H1 (cell line): ENCODE measurements at regions not wholly inside any gene's neighbourhood (a gene's known extent, or its start where the extent isn't known, plus 50 kb on each side); places are given as distances from the start of the nearest gene placed in this dataset.

Experiments
- CTCF ChIA-PET: fragments of 300-600 bp; sonication (Branson Sonifier 250); formaldehyde crosslinking; loops from one replicate; lab custom pipeline; 2021; ENCODE audit not compliant: partially characterized antibody; lab: Charles Lee
- POLR2A ChIA-PET: fragments of 300-600 bp; sonication (Branson Sonifier 250); formaldehyde crosslinking; loops from one replicate; lab custom pipeline; 2021; ENCODE audit warnings: inconsistent platforms; ENCODE audit not compliant: partially characterized antibody; lab: Charles Lee
- DNase-seq, 2 experiments: peaks; one replicate each; pipeline versions ENCODE4 v3.0.0 to v3.0.0-alpha.2; 2010 to 2022; ENCODE audit warnings: low spot score in 2 of 2, low read depth in 1 of 2, mixed read lengths in 1 of 2
- FAIRE-seq: peaks from 2 replicates; lab custom pipeline; 2011; peaks lifted over from hg19 to GRCh38; lab: Jason Lieb, UNC
- H2AFZ ChIP-seq: 2 replicates; pipeline ENCODE4 v1.8.1; 2012; ENCODE audit warnings: low read length, inconsistent platforms
- H2AK5ac ChIP-seq: 2 replicates; pipeline ENCODE4 v1.6.1; 2013; ENCODE audit warnings: low read depth, low read length
- H2BK120ac ChIP-seq: replicated peaks from 2 replicates; pipeline ENCODE3; 2013; ENCODE audit warnings: low read depth, low read length, inconsistent platforms
- H2BK12ac ChIP-seq: 2 replicates; pipeline ENCODE4 v1.6.1; 2013; ENCODE audit warnings: low read depth, low read length
- H2BK15ac ChIP-seq: 2 replicates; pipeline ENCODE4 v1.6.1; 2013; ENCODE audit warnings: low read length
- H2BK20ac ChIP-seq: 2 replicates; pipeline ENCODE4 v1.6.1; 2013; ENCODE audit warnings: low read length
- H2BK5ac ChIP-seq: 2 replicates; pipeline ENCODE4 v1.6.1; 2013; ENCODE audit warnings: low read depth, low read length
- H3K14ac ChIP-seq: 2 replicates; pipeline ENCODE4 v1.6.1; 2013; ENCODE audit warnings: inconsistent platforms; ENCODE audit not compliant: insufficient read length
- H3K18ac ChIP-seq: 2 replicates; pipeline ENCODE4 v1.6.1; 2013; ENCODE audit warnings: low read length; ENCODE audit errors: extremely low read depth
- H3K23ac ChIP-seq: 2 replicates; pipeline ENCODE4 v1.6.1; 2013; ENCODE audit warnings: inconsistent platforms; ENCODE audit not compliant: insufficient read length
- H3K23me2 ChIP-seq: 2 replicates; pipeline ENCODE4 v1.6.1; 2013; ENCODE audit warnings: low read depth, low read length
- H3K27ac ChIP-seq: 2 replicates; pipeline ENCODE4 v1.6.1; 2011; ENCODE audit warnings: low read depth, low read length, inconsistent platforms
- H3K27me3 ChIP-seq, 4 experiments: replicated peaks in 1 of 4; 1 replicate in 1 of 4; 2 replicates in 3 of 4; pipeline versions ENCODE4 v1.6.1 to v1.8.1; 2011 to 2013; ENCODE audit warnings: low read length in 3 of 4, mild to moderate bottlenecking in 3 of 4, inconsistent platforms in 2 of 4, mixed read lengths in 2 of 4, moderate library complexity in 1 of 4; ENCODE audit not compliant: control insufficient read depth in 3 of 4, insufficient read depth in 3 of 4; ENCODE audit errors: extremely low read depth in 1 of 4
- H3K36me3 ChIP-seq, 4 experiments: 2 replicates each; pipeline versions ENCODE4 v1.6.1 to v1.8.1; 2011 to 2013; ENCODE audit warnings: mild to moderate bottlenecking in 4 of 4, low read length in 3 of 4, moderate library complexity in 2 of 4, control low read depth in 1 of 4, inconsistent platforms in 1 of 4; ENCODE audit not compliant: insufficient read depth in 4 of 4, control insufficient read depth in 2 of 4
- H3K4ac ChIP-seq: replicated peaks from 2 replicates; pipeline ENCODE3; 2013; ENCODE audit warnings: low read length, low read depth, mixed read lengths, inconsistent platforms; ENCODE audit not compliant: insufficient read length
- H3K4me1 ChIP-seq, 4 experiments: replicated peaks in 1 of 4; 1 replicate in 1 of 4; 2 replicates in 3 of 4; pipeline versions ENCODE4 v1.6.1 to v1.8.1; 2011 to 2013; ENCODE audit warnings: low read length in 3 of 4, inconsistent platforms in 2 of 4, mixed read lengths in 1 of 4; ENCODE audit not compliant: insufficient read depth in 4 of 4, control insufficient read depth in 3 of 4
- H3K4me2 ChIP-seq, 2 experiments: 2 replicates each; pipeline versions ENCODE4 v1.6.1 to v1.8.1; 2011 to 2013; ENCODE audit warnings: low read depth in 2 of 2, low read length in 2 of 2, control low read depth in 1 of 2, inconsistent platforms in 1 of 2, mild to moderate bottlenecking in 1 of 2; ENCODE audit not compliant: insufficient read depth in 1 of 2
- H3K4me3 ChIP-seq, 4 experiments: fragments of 200-600, 300-600 bp in 1 of 4; sonication (generic), shearing (Covaris generic), sonication (Bioruptor Twin) in 1 of 4; 2 replicates each; pipeline versions ENCODE4 v1.5.1 to v1.8.1; 2011 to 2016; ENCODE audit warnings: low read length in 4 of 4, low read depth in 3 of 4, control low read depth in 2 of 4, inconsistent platforms in 2 of 4, mild to moderate bottlenecking in 2 of 4, mixed read lengths in 1 of 4, moderate library complexity in 1 of 4; ENCODE audit not compliant: insufficient read depth in 2 of 4; ENCODE audit errors: extremely low read depth in 1 of 4
- H3K56ac ChIP-seq: replicated peaks from 2 replicates; pipeline ENCODE3; 2013; ENCODE audit warnings: low read depth, mild to moderate bottlenecking, mixed read lengths, low read length, inconsistent platforms; ENCODE audit not compliant: insufficient read length
- H3K79me1 ChIP-seq: 2 replicates; pipeline ENCODE4 v1.6.1; 2013; ENCODE audit warnings: low read depth, low read length, control low read depth
- H3K79me2 ChIP-seq, 2 experiments: 2 replicates each; pipeline versions ENCODE4 v1.6.1 to v1.8.1; 2012 to 2013; ENCODE audit warnings: low read length in 2 of 2, mild to moderate bottlenecking in 2 of 2, inconsistent platforms in 1 of 2; ENCODE audit not compliant: insufficient read depth in 2 of 2, control insufficient read depth in 1 of 2
- H3K9ac ChIP-seq, 4 experiments: replicated peaks in 1 of 4; 1 replicate in 1 of 4; 2 replicates in 3 of 4; pipeline versions ENCODE4 v1.6.1 to v1.8.1; 2011 to 2013; ENCODE audit warnings: low read depth in 3 of 4, low read length in 3 of 4, control low read depth in 2 of 4, mild to moderate bottlenecking in 2 of 4, moderate library complexity in 2 of 4, inconsistent platforms in 1 of 4; ENCODE audit errors: extremely low read depth in 1 of 4
- H3K9me3 ChIP-seq, 2 experiments: 2 replicates each; pipeline versions ENCODE4 v1.6.1 to v1.8.1; 2012 to 2013; ENCODE audit warnings: mild to moderate bottlenecking in 2 of 2, moderate library complexity in 2 of 2, control low read depth in 1 of 2, inconsistent platforms in 1 of 2, low read depth in 1 of 2, low read length in 1 of 2, mixed read lengths in 1 of 2; ENCODE audit not compliant: insufficient read depth in 2 of 2
- H4K20me1 ChIP-seq, 2 experiments: replicated peaks in 1 of 2; 2 replicates each; pipeline versions ENCODE3 to v1.8.1; 2011 to 2013; ENCODE audit warnings: inconsistent platforms in 2 of 2, low read length in 2 of 2, mild to moderate bottlenecking in 1 of 2; ENCODE audit not compliant: insufficient read depth in 2 of 2, control insufficient read depth in 1 of 2
- H4K5ac ChIP-seq: 2 replicates; pipeline ENCODE4 v1.6.1; 2013; ENCODE audit warnings: low read length, low read depth, mixed read lengths, inconsistent platforms; ENCODE audit not compliant: insufficient read length
- H4K8ac ChIP-seq: 2 replicates; pipeline ENCODE4 v1.8.0; 2013; ENCODE audit warnings: mild to moderate bottlenecking, moderate library complexity, low read length, inconsistent platforms; ENCODE audit not compliant: insufficient read depth; ENCODE audit errors: extremely low read depth
- H4K91ac ChIP-seq: replicated peaks from 2 replicates; pipeline ENCODE3; 2013; ENCODE audit warnings: low read length, mixed read lengths, inconsistent platforms; ENCODE audit not compliant: insufficient read length
- BCL11A ChIP-seq, 2 experiments: IDR thresholded peaks; one replicate each; pipeline ENCODE4 v1.6.1; 2011; ENCODE audit warnings: low read depth in 2 of 2, low read length in 2 of 2, mild to moderate bottlenecking in 2 of 2
- GABPA ChIP-seq: IDR thresholded peaks from 2 replicates; pipeline ENCODE4 v1.6.1; 2011; ENCODE audit warnings: mild to moderate bottlenecking, low read length, moderate library complexity, borderline replicate concordance; ENCODE audit not compliant: insufficient read depth
- HDAC2 ChIP-seq, 2 experiments: fragments of 300-600 bp in 1 of 2; sonication (generic) in 1 of 2; IDR thresholded peaks; 2 replicates each; pipeline ENCODE4 v1.6.1; 2011 to 2012; ENCODE audit warnings: low read depth in 2 of 2, low read length in 2 of 2, mild to moderate bottlenecking in 2 of 2, moderate library complexity in 2 of 2, borderline replicate concordance in 1 of 2, inconsistent platforms in 1 of 2
- MAFK ChIP-seq: IDR thresholded peaks from 2 replicates; pipeline ENCODE4 v1.6.1; 2012; ENCODE audit warnings: low read depth, mild to moderate bottlenecking, improper control_type of control experiment, low read length
- POLR2AphosphoS5 ChIP-seq: IDR thresholded peaks from 2 replicates; pipeline ENCODE4 v1.6.1; 2011; ENCODE audit warnings: low read depth, low read length
- RNF2 ChIP-seq: fragments of 200-900, 300-1000 bp; sonication (generic); IDR thresholded peaks from 2 replicates; pipeline ENCODE4 v1.7.1; 2016; ENCODE audit warnings: borderline replicate concordance, low read depth, mild to moderate bottlenecking, antibody characterized with exemption, low read length; ENCODE audit not compliant: poor library complexity, severe bottlenecking; ENCODE audit errors: missing control alignments
- SIRT6 ChIP-seq: IDR thresholded peaks from one replicate; pipeline ENCODE4 v1.7.1; 2012; ENCODE audit warnings: low read length, inconsistent platforms
- TAF7 ChIP-seq: optimal IDR thresholded peaks from 2 replicates; pipeline ENCODE3; 2011; ENCODE audit warnings: low read depth, mild to moderate bottlenecking, inconsistent platforms, low read length, moderate library complexity, borderline replicate concordance
- TBP ChIP-seq: IDR thresholded peaks from 2 replicates; pipeline ENCODE4 v1.6.1; 2011; ENCODE audit warnings: low read depth, low read length, improper control_type of control experiment
- TCF12 ChIP-seq: IDR thresholded peaks from 2 replicates; pipeline ENCODE4 v1.6.1; 2011; ENCODE audit warnings: low read depth, mild to moderate bottlenecking, low read length
- WGBS, 2 experiments: shearing (Covaris generic) in 1 of 2; methylation state at CpG; one replicate each; pipeline versions ENCODE4 v1.1.6 to v1.1.7; 2013 to 2015; ENCODE audit warnings: low lambda C conversion rate in 2 of 2, mixed read lengths in 2 of 2, inconsistent platforms in 1 of 2, low coverage in 1 of 2, missing lambda C conversion rate in 1 of 2; ENCODE audit not compliant: insufficient replicate concordance in 2 of 2, insufficient coverage in 1 of 2, insufficient read length in 1 of 2; ENCODE audit errors: extremely low coverage in 1 of 2, missing lambda C conversion rate in 1 of 2; 5-methylcytosine and 5-hydroxymethylcytosine counted together
- TF ChIP-seq, protein P1 (sequence below): IDR thresholded peaks from 2 replicates; pipeline ENCODE4 v1.6.1; 2011; ENCODE audit warnings: low read length, improper control_type of control experiment
- TF ChIP-seq, protein P2 (sequence below): IDR thresholded peaks from 2 replicates; pipeline ENCODE4 v1.6.1; 2012; ENCODE audit warnings: inconsistent platforms

DNA sequence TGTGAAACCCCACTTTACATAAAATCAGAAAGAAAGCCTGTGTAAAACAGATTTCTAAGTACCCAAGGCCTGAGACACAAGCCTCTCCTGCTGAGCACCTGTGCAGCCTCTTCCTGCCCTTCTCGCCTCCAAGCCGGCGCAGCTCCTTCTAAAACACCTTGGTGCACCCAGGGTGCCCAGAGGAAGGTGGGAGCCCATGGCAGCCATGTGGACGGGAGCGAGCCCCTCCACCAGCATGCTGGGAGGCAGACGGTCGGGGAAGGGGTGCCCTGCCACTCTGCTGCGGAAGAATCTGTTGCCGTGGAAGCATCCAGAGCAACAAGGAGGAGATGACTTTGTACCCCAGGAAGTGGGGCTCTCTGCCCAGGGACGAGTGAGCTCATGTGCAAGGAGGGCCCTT, 103.1 kb upstream of the C14orf180 start:
- H3K18ac ChIP-seq: no peak overlapping the region
- no peaks in the 10 kb centered on the region; a peak in 2 of 7 replicates for H3K4me1 ChIP-seq
- H3K79me2 ChIP-seq: no peaks in the 10 kb centered on the region
- H2BK20ac ChIP-seq: no peak overlapping the region
- H2BK12ac ChIP-seq: no peak overlapping the region
- no peak overlapping the region for H4K5ac ChIP-seq
- H3K27me3 ChIP-seq: no peaks in the 10 kb centered on the region; a peak in 2 of 7 replicates
- DNase-seq (no peak), FAIRE-seq (no peak)
- POLR2A ChIA-PET: no interaction called here
- no peak overlapping the region for H2AK5ac ChIP-seq
- peaks cover 4 to 13% of the 10 kb centered on the region in 2 experiments; a peak in 3 of 4 replicates for H3K9me3 ChIP-seq
- H2BK5ac ChIP-seq: no peak overlapping the region
- H3K56ac ChIP-seq: no peak overlapping the region
- H3K23ac ChIP-seq: no peak overlapping the region
- peaks cover 0 to 8% of the 10 kb centered on the region in 2 experiments for H4K20me1 ChIP-seq
- no peaks in the 10 kb centered on the region for H3K79me1 ChIP-seq
- H2BK120ac ChIP-seq: no peak overlapping the region
- H3K36me3 ChIP-seq: no peaks in the 10 kb centered on the region; a peak in 1 of 8 replicates
- H3K4me2 ChIP-seq: no peak overlapping the region
- H4K91ac ChIP-seq: no peak overlapping the region
- no peak overlapping the region for H2AFZ ChIP-seq
- H4K8ac ChIP-seq: no peak overlapping the region
- H3K9ac ChIP-seq: no peak overlapping the region
- H3K14ac ChIP-seq: no peak overlapping the region
- H3K4me3 ChIP-seq: no peak overlapping the region
- CTCF ChIA-PET: interaction anchor here (0.6 to 1.3 kb wide), 4 partner anchors 11 to 268 kb away, joined by 3 to 5 read pairs (median 3); no protein-coding TSS in a partner anchor
- no peak overlapping the region for H2BK15ac ChIP-seq
- H3K27ac ChIP-seq: no peak overlapping the region
- no peak overlapping the region for H3K4ac ChIP-seq
- H3K23me2 ChIP-seq: peaks cover 8% of the 10 kb centered on the region; the same call in 1 of the 2 replicates
- 93% methylated on average over 10 of the region's 10 CpGs; no CpG with 5 or more reads in 1 of the 2 experiments for WGBS, 2 experiments
- TF ChIP-seq TCF12: no peak
- TF ChIP-seq TAF7: no peak
- no peak for TF ChIP-seq MAFK
- TF ChIP-seq, protein P1, sequence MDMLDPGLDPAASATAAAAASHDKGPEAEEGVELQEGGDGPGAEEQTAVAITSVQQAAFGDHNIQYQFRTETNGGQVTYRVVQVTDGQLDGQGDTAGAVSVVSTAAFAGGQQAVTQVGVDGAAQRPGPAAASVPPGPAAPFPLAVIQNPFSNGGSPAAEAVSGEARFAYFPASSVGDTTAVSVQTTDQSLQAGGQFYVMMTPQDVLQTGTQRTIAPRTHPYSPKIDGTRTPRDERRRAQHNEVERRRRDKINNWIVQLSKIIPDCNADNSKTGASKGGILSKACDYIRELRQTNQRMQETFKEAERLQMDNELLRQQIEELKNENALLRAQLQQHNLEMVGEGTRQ: no peak
- no peak for TF ChIP-seq GABPA
- no peak for TF ChIP-seq BCL11A (IDR thresholded peaks at IDR 0.05; ENCODE audit: low read depth in 2 of 2, low read length in 2 of 2)
- TF ChIP-seq, protein P2, sequence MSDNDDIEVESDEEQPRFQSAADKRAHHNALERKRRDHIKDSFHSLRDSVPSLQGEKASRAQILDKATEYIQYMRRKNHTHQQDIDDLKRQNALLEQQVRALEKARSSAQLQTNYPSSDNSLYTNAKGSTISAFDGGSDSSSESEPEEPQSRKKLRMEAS: no peak
- no peak for TF ChIP-seq HDAC2 (IDR thresholded peaks at IDR 0.05; ENCODE audit: borderline replicate concordance in 1 of 2, low read depth in 2 of 2, low read length in 2 of 2)
- no peak for TF ChIP-seq SIRT6
- TF ChIP-seq POLR2AphosphoS5: no peak
- TF ChIP-seq RNF2: no peak
- TF ChIP-seq TBP: no peak
